Activated CD4-positive, alpha-beta T cell treated with anti-CD3 and anti-CD28 coated beads for 1 hour (primary cell): ENCODE measurements at regions not wholly inside any gene's neighbourhood (a gene's known extent, or its start where the extent isn't known, plus 50 kb on each side); places are given as distances from the start of the nearest gene placed in this dataset.

Experiments used
- DNase-seq: peaks from one replicate; pipeline ENCODE4 v3.0.0-alpha.2; 2020

DNA sequence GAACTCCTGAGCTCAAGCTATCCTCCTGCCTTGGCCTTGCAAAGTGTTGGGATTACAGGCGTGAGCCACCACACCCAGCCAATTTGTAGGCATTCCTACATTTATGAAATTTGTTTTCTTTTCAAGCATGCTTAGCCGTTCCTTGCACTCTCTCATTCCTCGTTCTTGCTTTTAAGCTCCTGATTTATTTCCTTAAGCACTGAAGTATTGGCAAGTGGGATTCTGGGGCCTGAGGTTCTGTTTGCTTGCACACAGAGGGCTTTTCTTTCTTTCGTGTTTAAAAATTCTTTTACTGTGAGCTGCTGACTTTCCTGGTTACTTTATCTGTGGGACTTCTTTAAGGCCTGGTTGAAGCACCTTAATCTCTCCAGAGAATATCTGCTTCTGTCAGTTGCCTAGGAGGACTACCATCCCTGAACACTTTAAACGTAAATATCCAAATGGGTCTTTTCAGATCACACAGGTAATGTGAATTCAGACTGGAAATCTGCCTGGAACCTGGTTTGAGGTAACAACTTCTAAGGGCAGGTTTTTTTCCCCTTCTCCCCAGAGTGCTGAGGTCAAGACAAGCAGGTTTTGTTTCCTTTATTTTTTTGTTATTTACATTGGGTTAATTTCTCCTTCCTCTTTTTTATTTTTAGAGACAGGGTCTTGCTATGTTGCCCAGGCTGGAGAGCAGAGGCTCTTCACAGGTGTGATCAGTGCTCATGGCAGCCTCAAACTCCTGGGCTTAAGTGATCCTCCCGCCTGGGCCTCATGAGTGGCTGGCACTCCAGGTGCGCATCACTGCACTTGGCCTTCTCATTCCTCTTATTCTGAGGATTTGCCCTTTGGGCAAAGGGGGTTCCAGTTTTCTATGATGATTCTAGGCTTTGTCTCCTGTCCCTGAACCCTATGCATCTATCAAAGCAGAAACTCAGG is 102.9 kb downstream of the PFKFB3 start:
- DNase-seq: no peak

DNA sequence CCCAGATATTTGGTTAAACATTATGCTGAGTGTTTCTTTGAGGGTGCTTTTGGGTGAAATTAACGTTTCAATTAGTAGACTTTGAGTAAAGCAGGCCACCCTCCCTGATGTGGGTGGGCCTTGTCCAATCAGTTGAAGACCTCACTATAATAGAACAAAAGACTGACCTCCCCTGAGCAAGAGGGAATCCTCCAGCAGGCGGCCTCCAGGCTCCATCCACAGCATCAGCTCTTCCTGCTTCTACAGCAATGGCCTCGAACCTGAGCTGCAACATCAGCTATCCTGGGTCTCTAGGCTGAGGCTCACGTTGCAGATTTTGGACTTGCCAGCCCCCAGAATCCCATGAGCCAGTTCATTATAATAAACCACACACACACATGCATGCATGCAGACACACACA is 104.2 kb downstream of the PFKFB3 start:
- DNase-seq: no peak

GRCh38 chr10:6309816-6310215 is 107.1 kb downstream of the PFKFB3 start:
- no peak for DNase-seq

- no peak for DNase-seq
Measured at GRCh38 chr10:6310977-6311376, 108.2 kb downstream of the PFKFB3 start.

DNA sequence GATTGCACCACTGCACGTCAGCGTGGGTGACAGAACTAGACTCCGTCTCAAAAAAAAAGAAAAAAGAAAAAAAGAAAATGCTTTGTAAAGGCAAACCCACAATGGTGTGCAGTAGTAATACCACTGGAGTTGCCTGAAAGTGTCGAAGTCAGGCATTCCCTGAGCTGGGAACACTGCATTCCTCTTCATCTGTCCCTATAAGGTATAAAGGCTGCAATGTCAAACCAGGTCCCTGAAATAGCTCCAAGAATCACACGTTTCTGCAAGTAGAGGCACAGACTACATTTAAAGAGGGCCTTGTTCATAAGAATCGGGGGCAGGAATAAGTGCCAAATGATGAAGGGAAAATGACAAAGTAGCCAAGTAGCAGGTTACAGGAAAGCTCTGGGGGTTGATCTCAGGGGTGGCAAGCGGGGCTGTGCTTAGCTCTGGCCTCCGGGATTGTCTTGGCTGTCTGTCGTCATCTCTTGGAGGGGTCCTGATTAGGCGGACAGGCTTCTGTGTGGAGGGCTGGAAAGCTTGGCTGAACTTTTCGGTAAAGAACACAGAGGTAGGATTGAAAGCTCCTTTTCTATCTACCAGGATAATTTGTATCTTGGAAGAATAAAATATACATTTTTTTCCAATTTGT is 109.1 kb downstream of the PFKFB3 start:
- no peak for DNase-seq

DNA sequence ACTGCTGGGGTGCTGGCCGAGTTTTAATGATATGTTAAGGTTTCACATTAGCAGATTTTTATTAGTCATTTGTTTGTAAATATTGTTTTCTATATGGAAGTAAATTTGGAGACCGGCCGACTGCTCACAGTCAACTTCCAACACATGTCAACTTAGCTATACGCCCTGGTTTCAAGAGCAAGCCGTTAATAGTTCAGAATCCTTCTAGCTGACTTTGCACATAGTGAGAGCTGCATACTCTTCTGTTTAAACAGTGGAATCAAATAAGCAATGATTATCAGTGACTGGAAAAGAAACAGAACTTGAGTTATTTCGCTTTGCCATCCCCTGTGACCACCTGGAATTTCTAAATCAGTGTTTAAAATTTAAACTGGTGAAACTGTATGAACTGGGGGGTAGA is 109.9 kb downstream of the PFKFB3 start:
- no peak for DNase-seq

- DNase-seq: no peak
Measured at GRCh38 chr10:6313111-6313895, 110.6 kb downstream of the PFKFB3 start.

GRCh38 chr10:6314620-6315205 is 112.0 kb downstream of the PFKFB3 start:
- no peak for DNase-seq

DNA sequence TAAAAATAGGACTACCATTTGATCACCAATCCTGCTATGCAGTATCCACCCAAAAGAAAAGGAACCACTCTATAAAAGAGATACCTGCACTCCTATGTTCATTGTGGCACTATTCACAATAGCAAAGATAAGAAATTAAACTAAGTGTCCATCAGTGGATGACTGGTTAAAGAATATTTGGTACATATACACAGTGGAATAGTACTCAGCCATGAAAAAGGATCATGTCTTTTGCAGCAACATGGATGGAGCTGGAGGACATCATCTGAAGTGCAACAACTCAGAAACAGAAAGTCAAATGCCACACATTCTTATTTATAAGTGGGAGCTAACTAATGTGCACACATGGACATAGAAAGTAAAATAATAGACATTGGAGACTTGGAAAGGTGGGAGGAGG is 116.4 kb downstream of the PFKFB3 start:
- DNase-seq: no peak

- DNase-seq: no peak
Measured at GRCh38 chr10:6320320-6321010, 117.7 kb downstream of the PFKFB3 start.

GRCh38 chr10:6321880-6322279 is 119.1 kb downstream of the PFKFB3 start:
- DNase-seq: no peak

- no peak for DNase-seq
Measured at GRCh38 chr10:6322805-6323204, 120.1 kb downstream of the PFKFB3 start.

DNA sequence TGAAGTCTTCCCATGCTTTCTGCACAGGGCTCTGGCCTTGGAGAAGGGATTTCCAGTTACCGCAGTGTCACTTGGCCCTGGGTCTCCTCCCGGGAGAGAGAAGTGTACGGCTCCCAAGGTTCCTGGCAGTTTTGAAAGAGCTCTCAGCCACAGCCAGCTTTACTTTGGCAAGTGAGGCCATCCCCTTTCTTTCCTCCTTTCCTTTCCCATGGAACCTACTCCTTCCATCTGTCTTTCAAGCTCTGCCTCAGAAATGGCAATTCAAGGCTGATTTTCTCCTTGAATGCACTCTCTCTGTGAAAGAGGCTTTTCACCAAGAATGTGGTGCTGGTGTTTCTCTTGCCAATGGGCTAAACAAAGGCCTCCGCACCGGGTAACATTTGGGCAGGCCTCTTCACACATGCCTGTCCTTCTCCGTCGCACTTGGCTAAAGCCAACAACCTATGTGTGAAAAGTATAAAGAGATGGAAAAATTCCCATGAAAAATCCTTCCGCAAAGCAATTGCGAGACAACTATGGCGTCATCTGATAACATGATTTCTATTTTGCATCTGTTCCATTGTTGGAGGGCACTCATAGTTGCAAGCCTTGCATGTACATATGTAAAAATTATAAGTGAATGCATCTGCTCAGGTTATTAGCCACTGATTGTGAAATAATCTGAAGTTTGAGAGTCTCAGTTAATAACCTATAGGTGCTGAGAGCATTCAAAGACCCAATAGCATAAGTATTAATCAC is 125.4 kb downstream of the PFKFB3 start:
- no peak for DNase-seq

DNA sequence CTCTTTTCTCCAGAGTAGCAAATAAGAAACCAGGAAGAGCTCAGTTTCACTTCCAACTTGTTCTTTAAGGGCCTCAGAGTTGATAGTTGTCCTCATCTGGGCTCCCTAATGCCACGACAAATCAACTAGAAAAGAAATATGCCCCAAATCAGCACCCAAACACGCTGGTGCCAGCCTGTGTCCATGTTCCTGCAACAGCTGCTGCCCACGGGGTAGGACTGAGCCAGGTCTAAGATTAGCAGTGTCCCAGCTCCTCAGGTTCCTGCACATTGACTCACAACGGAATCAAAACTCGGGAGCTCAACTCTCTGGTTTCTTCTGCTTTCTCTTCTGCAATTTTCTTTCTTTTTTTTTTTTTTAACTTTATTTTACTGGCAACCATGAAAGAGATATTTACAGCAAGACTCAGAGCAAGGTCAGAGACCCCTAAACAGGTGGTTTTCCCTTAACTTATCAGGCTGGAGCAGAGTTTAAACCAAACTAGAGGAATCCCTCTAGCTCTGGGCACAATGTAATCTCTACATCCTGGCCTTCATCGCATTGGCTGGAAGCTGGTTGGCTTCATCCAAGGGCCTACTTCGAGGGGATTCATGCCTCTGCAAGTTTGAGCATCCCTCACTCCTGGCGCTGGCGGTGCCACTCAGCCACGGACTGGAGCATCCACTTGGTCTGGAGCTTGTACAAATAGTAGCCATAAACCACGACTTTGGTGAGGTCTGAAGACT is 126.1 kb downstream of the PFKFB3 start:
- no peak for DNase-seq

- no peak for DNase-seq
Measured at GRCh38 chr10:6333086-6333485, 130.4 kb downstream of the PFKFB3 start.

DNA sequence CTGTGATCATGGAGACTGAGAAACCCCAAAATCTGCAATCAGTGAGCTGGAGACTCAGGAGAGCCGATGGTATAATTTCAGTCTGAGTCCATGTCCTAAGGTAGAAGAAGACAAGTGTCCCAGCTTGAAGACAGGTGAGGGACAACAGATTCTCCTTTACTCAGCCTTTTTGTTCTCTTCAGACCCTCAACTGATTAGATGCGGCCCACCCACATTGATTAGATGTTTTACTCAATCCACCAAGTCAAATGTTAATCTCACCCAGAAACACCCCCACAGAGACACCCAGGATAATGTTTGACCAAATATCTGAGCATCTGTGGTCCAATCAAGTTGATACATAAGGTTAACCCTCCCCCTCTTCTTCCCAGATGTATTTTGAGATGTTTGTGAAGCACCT is 131.2 kb downstream of the PFKFB3 start:
- no peak for DNase-seq

DNA sequence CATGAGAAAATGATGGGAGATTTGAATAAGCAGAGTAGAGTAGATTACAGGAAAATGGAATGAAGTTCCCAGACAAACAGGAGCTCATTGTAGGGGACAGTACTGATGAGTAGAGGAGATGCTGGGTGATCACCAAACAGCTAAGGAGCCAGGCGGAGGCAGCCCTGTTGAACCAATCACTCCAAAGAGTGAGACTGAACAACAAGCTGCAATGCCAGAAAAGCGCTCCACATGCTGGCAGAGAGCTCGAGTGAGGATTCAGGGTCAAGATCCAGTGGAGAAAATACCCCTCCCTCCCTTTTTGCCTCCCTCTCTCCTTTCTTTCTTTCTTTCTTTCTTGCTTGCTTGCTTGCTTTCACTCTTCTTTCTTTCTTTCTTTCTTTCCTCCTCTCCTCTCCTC is 133.3 kb downstream of the PFKFB3 start:
- no peak for DNase-seq

GRCh38 chr10:6337382-6337781 is 134.7 kb downstream of the PFKFB3 start:
- no peak for DNase-seq

DNA sequence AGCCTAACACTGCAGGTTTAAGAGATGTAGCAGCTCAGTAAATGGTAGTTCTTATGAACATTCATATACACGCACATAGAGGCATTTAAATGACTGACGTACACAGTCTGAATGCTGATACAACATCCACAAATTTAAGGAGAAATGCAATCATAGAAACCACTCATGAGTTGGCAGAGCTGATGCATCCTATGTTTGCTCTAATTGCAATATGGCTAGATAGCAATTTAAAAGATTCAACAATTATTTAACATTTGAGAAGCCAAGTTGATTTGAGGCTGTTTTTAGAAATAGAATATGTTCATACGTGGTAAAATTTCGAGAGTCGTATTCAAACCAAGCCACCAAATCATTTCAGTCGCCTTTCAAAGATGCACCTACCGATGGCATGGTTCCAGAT is 135.6 kb downstream of the PFKFB3 start:
- DNase-seq: no peak

DNA sequence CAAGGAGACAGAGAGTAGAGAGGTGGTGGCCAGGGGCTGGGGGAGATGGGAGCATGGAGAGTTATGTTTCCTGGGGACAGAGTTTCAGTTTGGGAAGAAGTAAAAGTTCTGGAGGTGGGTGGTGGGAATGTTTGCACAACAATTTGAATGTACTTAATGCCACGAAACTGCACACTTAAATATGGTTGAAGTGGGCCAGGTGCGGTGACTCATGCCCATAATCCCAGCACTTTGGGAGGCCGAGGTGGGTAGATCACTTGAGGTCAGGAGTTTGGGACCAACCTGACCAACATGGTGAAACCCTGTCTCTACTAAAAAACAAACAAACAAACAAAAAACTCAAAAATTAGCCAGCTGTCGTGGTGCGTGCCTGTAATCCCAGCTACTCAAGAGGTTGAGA is 137.2 kb downstream of the PFKFB3 start:
- DNase-seq: no peak

GRCh38 chr10:6342096-6342685 is 139.5 kb downstream of the PFKFB3 start:
- DNase-seq: no peak
